B cell (primary cell): ENCODE measurements at regions not wholly inside any gene's neighbourhood (a gene's known extent, or its start where the extent isn't known, plus 50 kb on each side); places are given as distances from the start of the nearest gene placed in this dataset.

Experiments
- ATAC-seq: fragments of 200-7000 bp; cut with Tn5 transposase; one replicate; pipeline ENCODE4 v1.10.0; 2021; ENCODE audit warnings: low read depth, mild to moderate bottlenecking, moderate number of reproducible peaks, moderate library complexity
- CTCF ChIA-PET: fragments of 350-600 bp; sonication (Branson Sonifier 250); formaldehyde crosslinking; loops from one replicate; lab custom pipeline; 2021; ENCODE audit warnings: antibody characterized with exemption, inconsistent platforms; lab: Charles Lee
- POLR2A ChIA-PET: fragments of 350-600 bp; sonication (Branson Sonifier 250); formaldehyde crosslinking; loops from one replicate; lab custom pipeline; 2021; ENCODE audit warnings: antibody characterized with exemption; lab: Charles Lee
- DNase-seq: peaks from one replicate; pipeline ENCODE4 v3.0.0; 2013
- H2AFZ ChIP-seq: 2 replicates; pipeline ENCODE4 v1.6.1; 2012; ENCODE audit warnings: mild to moderate bottlenecking, low read depth, low read length; ENCODE audit not compliant: insufficient read depth, poor library complexity, severe bottlenecking
- H3K27ac ChIP-seq, 2 donors: 1 replicate in 1 of 2; 2 replicates in 1 of 2; pipeline ENCODE4 v1.5.1; 2012 to 2013; ENCODE audit warnings: low read length in 2 of 2, mild to moderate bottlenecking in 2 of 2, moderate library complexity in 1 of 2
- H3K27me3 ChIP-seq, 4 experiments: fragments of 200-600 bp in 1 of 4; sonication (generic) in 1 of 4; replicated peaks in 1 of 4; 1 replicate in 2 of 4; 2 replicates in 2 of 4; pipeline versions ENCODE4 v1.6.1 to v1.7.0; 2013 to 2016; ENCODE audit warnings: low read length in 3 of 4, mild to moderate bottlenecking in 2 of 4, mixed read lengths in 1 of 4, moderate library complexity in 1 of 4; ENCODE audit not compliant: insufficient read depth in 4 of 4, control insufficient read depth in 3 of 4; ENCODE audit errors: control extremely low read depth in 1 of 4
- H3K36me3 ChIP-seq, 2 experiments: replicated peaks in 1 of 2; 1 replicate in 1 of 2; 2 replicates in 1 of 2; pipeline versions ENCODE4 v1.6.1 to v1.7.1; 2013; ENCODE audit warnings: low read length in 1 of 2; ENCODE audit not compliant: insufficient read depth in 2 of 2, control insufficient read depth in 1 of 2; ENCODE audit errors: control extremely low read depth in 1 of 2, extremely low read depth in 1 of 2
- H3K4me1 ChIP-seq, 2 donors: fragments of 200-600 bp in 1 of 2; sonication (generic) in 1 of 2; 1 replicate in 1 of 2; 2 replicates in 1 of 2; pipeline versions ENCODE4 v1.5.1 to v1.6.1; 2013 to 2017; ENCODE audit warnings: low read length in 2 of 2; ENCODE audit not compliant: control insufficient read depth in 2 of 2, insufficient read depth in 2 of 2
- H3K4me2 ChIP-seq: replicated peaks from 2 replicates; pipeline ENCODE3; 2012; ENCODE audit warnings: mild to moderate bottlenecking, low read depth, low read length; ENCODE audit not compliant: poor library complexity, severe bottlenecking
- H3K4me3 ChIP-seq, 5 experiments: fragments of 200-600 bp in 1 of 5; sonication (generic) in 1 of 5; 1 replicate in 3 of 5; 2 replicates in 2 of 5; pipeline versions ENCODE4 v1.5.1 to v1.7.0; 2011 to 2016; ENCODE audit warnings: low read length in 4 of 5, mild to moderate bottlenecking in 4 of 5, low read depth in 2 of 5, control low read depth in 1 of 5, moderate library complexity in 1 of 5; ENCODE audit not compliant: insufficient read depth in 1 of 5; ENCODE audit errors: control extremely low read depth in 1 of 5, extremely low read depth in 1 of 5
- H3K79me2 ChIP-seq: fragments of 200-600 bp; sonication (generic); one replicate; pipeline ENCODE4 v1.6.0; 2016; ENCODE audit warnings: low read length; ENCODE audit not compliant: control insufficient read depth, insufficient read depth
- H3K9ac ChIP-seq: fragments of 200-600 bp; sonication (generic); 2 replicates; pipeline ENCODE4 v1.6.1; 2017; ENCODE audit warnings: mild to moderate bottlenecking, low read length, moderate library complexity
- H3K9me3 ChIP-seq, 3 donors: one replicate each; pipeline versions ENCODE4 v1.6.1 to v1.7.1; 2013; ENCODE audit warnings: low read length in 2 of 3; ENCODE audit not compliant: control insufficient read depth in 2 of 3, insufficient read depth in 1 of 3; ENCODE audit errors: control extremely low read depth in 1 of 3
- H4K20me1 ChIP-seq: 2 replicates; pipeline ENCODE4 v1.6.0; 2012; ENCODE audit warnings: mild to moderate bottlenecking, low read length; ENCODE audit not compliant: insufficient read depth, control insufficient read depth, poor library complexity, severe bottlenecking
- H3K27ac Mint-ChIP-seq: one replicate; pipeline ENCODE4 v1.8.0; 2021; ENCODE audit warnings: mixed read lengths
- H3K27me3 Mint-ChIP-seq: one replicate; pipeline ENCODE4 v1.8.0; 2021; ENCODE audit warnings: mixed read lengths
- H3K4me1 Mint-ChIP-seq: one replicate; pipeline ENCODE4 v1.8.0; 2021; ENCODE audit warnings: mixed read lengths
- H3K4me3 Mint-ChIP-seq: one replicate; pipeline ENCODE4 v1.8.0; 2021; ENCODE audit warnings: mixed read lengths
- H3K9me3 Mint-ChIP-seq: one replicate; pipeline ENCODE4 v1.8.0; 2022; ENCODE audit warnings: mixed read lengths; ENCODE audit not compliant: insufficient read depth
- EZH2 ChIP-seq: IDR thresholded peaks from 2 replicates; pipeline ENCODE4 v1.6.1; 2012; ENCODE audit warnings: borderline replicate concordance, low read depth, mild to moderate bottlenecking, moderate library complexity, low read length; ENCODE audit not compliant: insufficient read depth, poor library complexity, severe bottlenecking
- WGBS: methylation state at CpG from one replicate; pipeline ENCODE4 v1.1.5; 2013; ENCODE audit warnings: missing lambda C conversion rate; ENCODE audit not compliant: insufficient coverage; 5-methylcytosine and 5-hydroxymethylcytosine counted together
- intact Hi-C: fragments of 100-400 bp; cut with micrococcal nuclease; formaldehyde crosslinking; loops from one replicate; pipeline ENCODE4 v1.10.0; 2022
- TF ChIP-seq, protein P1 (sequence below): fragments of 200-600 bp; IDR thresholded peaks from one replicate; pipeline ENCODE4 v1.8.0; 2022; ENCODE audit warnings: antibody characterized with exemption, mild to moderate bottlenecking

DNA sequence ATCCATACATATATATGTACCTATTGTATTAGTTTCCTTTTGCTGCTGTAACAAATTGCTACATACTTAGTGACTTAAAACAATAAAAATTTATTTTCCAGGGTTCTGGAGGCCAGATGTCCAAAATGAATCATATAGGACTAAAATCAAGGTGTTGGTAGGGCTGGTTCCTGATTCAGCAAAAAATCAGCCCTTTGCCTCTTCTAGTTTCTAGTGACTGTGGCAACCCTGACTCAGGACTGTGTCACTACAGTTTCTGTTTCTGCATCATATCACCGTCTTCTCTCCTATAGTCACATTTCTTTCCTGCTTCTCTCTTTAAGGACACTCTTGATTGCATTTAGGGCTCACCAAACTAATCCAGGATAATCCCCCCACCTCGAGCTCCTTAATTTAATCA lies 386.3 kb upstream of the TBX3 start:
- Histone ChIP-seq H3K4me3 (no peak overlapping the region), H3K79me2 (no peaks in the 10 kb centered on the region), H3K27ac (no peak overlapping the region), H2AFZ (no peak overlapping the region), H3K9ac (no peak overlapping the region), H3K9me3 (no peaks in the 10 kb centered on the region), H3K36me3 (no peaks in the 10 kb centered on the region), H3K4me1 (no peaks in the 10 kb centered on the region), H3K4me2 (no peak overlapping the region), H4K20me1 (no peaks in the 10 kb centered on the region), H3K27me3 (no peaks in the 10 kb centered on the region)
- WGBS, result 80% methylated on average over 2 of the region's 2 CpGs
- no peaks in the 10 kb centered on the region for H3K4me1 Mint-ChIP-seq
- ATAC-seq, result no peak
- H3K4me3 Mint-ChIP-seq, result no peak overlapping the region
- peaks cover 4% of the 10 kb centered on the region for H3K27me3 Mint-ChIP-seq
- H3K9me3 Mint-ChIP-seq, result peaks cover 2% of the 10 kb centered on the region
- no peak for DNase-seq
- no peak for TF ChIP-seq EZH2
- TF ChIP-seq, protein P1, sequence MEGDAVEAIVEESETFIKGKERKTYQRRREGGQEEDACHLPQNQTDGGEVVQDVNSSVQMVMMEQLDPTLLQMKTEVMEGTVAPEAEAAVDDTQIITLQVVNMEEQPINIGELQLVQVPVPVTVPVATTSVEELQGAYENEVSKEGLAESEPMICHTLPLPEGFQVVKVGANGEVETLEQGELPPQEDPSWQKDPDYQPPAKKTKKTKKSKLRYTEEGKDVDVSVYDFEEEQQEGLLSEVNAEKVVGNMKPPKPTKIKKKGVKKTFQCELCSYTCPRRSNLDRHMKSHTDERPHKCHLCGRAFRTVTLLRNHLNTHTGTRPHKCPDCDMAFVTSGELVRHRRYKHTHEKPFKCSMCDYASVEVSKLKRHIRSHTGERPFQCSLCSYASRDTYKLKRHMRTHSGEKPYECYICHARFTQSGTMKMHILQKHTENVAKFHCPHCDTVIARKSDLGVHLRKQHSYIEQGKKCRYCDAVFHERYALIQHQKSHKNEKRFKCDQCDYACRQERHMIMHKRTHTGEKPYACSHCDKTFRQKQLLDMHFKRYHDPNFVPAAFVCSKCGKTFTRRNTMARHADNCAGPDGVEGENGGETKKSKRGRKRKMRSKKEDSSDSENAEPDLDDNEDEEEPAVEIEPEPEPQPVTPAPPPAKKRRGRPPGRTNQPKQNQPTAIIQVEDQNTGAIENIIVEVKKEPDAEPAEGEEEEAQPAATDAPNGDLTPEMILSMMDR, result no peak
- intact Hi-C loops, result no loop called here
- CTCF ChIA-PET, result no interaction called here
- POLR2A ChIA-PET, result no interaction called here
- no peak overlapping the region for H3K27ac Mint-ChIP-seq

DNA sequence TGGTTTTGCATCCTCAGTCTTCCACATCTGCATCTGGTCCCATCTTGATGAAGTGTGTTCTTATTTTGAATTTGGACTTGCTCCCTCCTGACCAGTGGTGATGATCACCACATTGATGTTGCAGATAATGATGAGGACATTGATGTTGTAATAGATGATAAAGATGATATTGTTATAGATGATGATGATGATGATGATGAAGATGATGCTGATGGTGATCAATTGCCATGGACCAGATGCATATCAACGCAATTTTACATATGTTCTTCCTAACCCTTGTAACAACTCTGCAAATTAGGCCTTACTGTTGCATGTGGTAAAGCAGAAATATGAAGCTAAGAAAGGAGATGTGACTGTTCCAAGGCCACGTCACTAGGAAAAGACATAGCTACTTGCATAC lies 380.3 kb upstream of the TBX3 start:
- POLR2A ChIA-PET, result no interaction called here
- no peaks in the 10 kb centered on the region for H3K4me1 Mint-ChIP-seq

More for the DNA sequence above, 380.3 kb upstream of the TBX3 start:
- DNase-seq (no peak), ATAC-seq (no peak)
- H3K9ac ChIP-seq, result no peak overlapping the region
- intact Hi-C loops, result no loop called here
- TF ChIP-seq, protein P1, result no peak
- no peak for TF ChIP-seq EZH2
- no peaks in the 10 kb centered on the region for H3K36me3 ChIP-seq
- no CpG with 5 or more reads among the region's 2 CpGs for WGBS
- no peaks in the 10 kb centered on the region for H3K27me3 ChIP-seq
- H3K27ac ChIP-seq, result no peak overlapping the region
- CTCF ChIA-PET, result no interaction called here
- Mint-ChIP-seq H3K4me3 (no peak overlapping the region), H3K27ac (no peak overlapping the region), H3K9me3 (no peaks in the 10 kb centered on the region), H3K27me3 (no peaks in the 10 kb centered on the region)
- no peak overlapping the region for H3K4me2 ChIP-seq
- H3K4me3 ChIP-seq, result no peak overlapping the region
- no peak overlapping the region for H2AFZ ChIP-seq
- no peaks in the 10 kb centered on the region for H4K20me1 ChIP-seq
- no peaks in the 10 kb centered on the region for H3K4me1 ChIP-seq
- H3K9me3 ChIP-seq, result no peaks in the 10 kb centered on the region
- no peaks in the 10 kb centered on the region for H3K79me2 ChIP-seq
